ENCODE measurements at regions not wholly inside any gene's neighbourhood (a gene's known extent, or its start where the extent isn't known, plus 50 kb on each side); places are given as distances from the start of the nearest gene placed in this dataset.
A peak's percentile ranks its signal among the peaks of the same experiment; 100 is the strongest.

- DNase-seq, result no peak
- in situ Hi-C loops (cut with HindIII; ENCODE audit: low pct_ligation_motif_present, low pct_unique_long_range_greater_than_20kb, low sequenced_read_pairs), result no loop called here
These were observed 163.7 kb upstream of the NDUFV2 start for GRCh38 chr18:8938817-8939216.

- in situ Hi-C loops (cut with HindIII; ENCODE audit: low pct_ligation_motif_present, low pct_unique_long_range_greater_than_20kb, low sequenced_read_pairs), result no loop called here
- no peak for DNase-seq
These were observed 160.2 kb upstream of the NDUFV2 start for GRCh38 chr18:8942021-8942908.

DNA sequence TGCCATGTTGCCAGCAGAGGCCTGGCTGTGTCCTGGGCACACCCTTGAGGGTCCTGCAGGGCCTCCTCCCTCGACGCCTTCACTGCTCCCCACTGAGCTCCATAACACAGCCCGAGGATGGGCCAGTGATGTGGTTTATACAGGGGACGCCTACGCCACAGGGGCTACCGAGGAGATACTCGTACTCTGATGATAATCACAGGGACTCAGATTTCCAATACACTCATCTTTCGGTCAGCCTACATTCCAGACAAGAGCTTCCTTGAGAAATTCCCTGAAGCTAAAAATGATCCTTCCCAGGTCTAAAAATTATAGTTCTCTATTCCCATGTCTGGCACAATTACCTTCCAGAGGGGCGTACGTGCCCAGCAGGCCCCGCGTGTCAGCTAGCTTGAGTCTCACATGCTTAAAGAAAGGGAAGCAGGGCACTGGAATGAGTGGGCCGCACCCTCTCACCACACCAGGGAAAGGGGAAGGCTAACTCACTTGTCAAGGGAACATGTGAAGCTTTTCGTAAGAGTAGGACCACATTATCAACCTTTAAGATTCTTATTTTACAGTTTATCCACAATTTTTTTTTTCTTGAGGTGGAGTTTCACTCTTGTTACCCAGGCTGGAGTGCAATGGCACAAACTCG lies 159.5 kb upstream of the NDUFV2 start:
- no peak for DNase-seq
- in situ Hi-C loops (cut with HindIII; ENCODE audit: low pct_ligation_motif_present, low pct_unique_long_range_greater_than_20kb, low sequenced_read_pairs), result no loop called here

- peak; percentile 12 for DNase-seq
- in situ Hi-C loops (cut with HindIII; ENCODE audit: low pct_ligation_motif_present, low pct_unique_long_range_greater_than_20kb, low sequenced_read_pairs), result no loop called here
These were observed 158.3 kb upstream of the NDUFV2 start for GRCh38 chr18:8943900-8944870.

DNA sequence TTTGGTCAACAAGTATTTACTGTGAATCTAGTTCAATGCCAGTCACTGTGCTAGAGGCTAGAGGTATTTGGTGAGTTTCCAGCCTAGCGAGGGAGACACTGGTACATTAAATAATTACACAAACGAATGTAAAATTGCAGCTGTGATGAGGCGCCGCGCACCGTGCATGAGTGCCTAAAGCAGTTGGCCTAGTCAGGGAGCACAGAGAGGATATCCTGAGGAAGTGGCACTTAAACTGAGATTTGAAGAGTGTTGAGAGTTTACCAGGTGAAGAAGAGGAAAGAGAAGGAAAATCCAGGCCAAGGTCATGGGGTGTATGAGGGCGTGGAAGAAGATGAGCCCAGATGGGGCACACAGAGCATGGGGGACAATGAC lies 157.6 kb upstream of the NDUFV2 start:
- no peak for DNase-seq
- in situ Hi-C loops (cut with HindIII; ENCODE audit: low pct_ligation_motif_present, low pct_unique_long_range_greater_than_20kb, low sequenced_read_pairs), result no loop called here

DNA sequence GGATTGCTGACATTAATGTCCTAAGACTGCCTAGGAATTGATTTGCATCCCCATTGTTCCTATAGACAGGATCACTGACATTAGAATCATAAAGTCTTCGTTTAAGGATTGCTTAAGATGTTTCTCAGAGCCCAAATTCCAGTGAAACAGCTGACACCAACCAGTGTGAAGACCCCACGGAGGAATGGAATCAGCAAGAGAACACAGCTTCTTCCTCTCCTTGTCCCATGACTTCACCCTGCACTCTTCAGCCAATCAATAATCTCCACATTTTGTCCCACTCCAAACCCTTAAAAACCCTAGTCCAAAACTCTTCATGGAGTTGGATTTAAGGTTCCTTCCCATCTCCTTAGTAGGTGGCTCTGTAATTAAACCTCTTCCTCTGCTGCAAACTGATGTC lies 157.0 kb upstream of the NDUFV2 start:
- in situ Hi-C loops (cut with HindIII; ENCODE audit: low pct_ligation_motif_present, low pct_unique_long_range_greater_than_20kb, low sequenced_read_pairs), result no loop called here

DNA sequence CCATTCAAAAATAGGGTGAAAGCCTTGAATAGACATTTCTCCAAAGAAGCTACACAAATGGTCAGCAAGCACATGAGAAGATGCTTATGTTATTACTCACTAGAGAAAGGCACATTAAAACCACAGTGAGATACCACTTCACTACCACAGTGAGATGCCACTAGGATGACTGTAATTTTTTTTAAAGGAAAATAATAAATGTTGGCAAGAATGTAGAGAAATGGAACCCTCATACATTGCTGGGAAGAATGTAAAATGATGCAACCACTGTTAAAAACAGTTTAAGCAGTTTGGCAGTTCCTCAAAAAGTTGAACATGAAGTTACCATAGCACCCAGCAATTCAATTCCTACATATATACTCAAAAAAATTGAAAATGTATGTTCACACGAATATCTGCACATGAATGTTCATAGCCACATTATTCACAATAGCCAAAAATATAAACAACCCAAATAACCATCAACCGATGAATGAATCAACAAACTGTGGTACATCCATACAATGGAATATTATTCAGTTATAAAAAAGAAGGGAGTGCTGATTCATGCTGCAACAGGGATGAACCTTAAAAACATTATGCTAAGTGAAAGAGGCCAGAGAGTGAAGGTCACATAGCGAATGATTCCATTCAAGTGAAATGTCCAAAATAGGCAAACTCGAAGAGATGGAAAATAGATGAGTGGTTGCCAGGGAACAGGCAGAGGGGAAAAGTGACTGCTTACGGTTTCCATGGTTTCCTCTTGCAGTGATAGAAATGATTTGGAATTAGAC lies 156.2 kb upstream of the NDUFV2 start:
- DNase-seq, result peak; percentile 76
- in situ Hi-C loops (cut with HindIII; ENCODE audit: low pct_ligation_motif_present, low pct_unique_long_range_greater_than_20kb, low sequenced_read_pairs), result no loop called here

More for the DNA sequence above, 157.0 kb upstream of the NDUFV2 start:
- no peak for DNase-seq

GRCh38 chr18:8947566-8947965 lies 154.9 kb upstream of the NDUFV2 start:
- in situ Hi-C loops (cut with HindIII; ENCODE audit: low pct_ligation_motif_present, low pct_unique_long_range_greater_than_20kb, low sequenced_read_pairs), result no loop called here
- no peak for DNase-seq

DNA sequence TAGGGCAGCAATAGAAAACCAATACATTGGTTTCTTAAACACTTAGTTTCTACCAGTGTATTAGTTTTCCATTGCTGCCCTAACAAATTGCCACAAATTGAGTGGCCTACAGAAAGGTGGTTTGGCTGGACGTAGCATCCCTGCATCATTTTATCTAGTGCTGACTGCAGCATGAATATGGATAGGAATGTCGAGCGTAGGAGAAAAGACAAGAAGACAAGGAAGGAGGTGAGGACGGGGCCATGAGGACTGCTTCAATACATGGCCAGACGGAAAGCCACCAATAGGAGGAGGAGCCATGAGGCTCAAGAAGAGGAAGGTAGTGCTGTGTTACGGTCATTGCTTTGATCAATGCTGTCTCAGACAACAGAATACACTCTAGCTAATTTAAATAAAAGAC lies 154.5 kb upstream of the NDUFV2 start:
- no peak for DNase-seq
- in situ Hi-C loops (cut with HindIII; ENCODE audit: low pct_ligation_motif_present, low pct_unique_long_range_greater_than_20kb, low sequenced_read_pairs), result no loop called here

DNA sequence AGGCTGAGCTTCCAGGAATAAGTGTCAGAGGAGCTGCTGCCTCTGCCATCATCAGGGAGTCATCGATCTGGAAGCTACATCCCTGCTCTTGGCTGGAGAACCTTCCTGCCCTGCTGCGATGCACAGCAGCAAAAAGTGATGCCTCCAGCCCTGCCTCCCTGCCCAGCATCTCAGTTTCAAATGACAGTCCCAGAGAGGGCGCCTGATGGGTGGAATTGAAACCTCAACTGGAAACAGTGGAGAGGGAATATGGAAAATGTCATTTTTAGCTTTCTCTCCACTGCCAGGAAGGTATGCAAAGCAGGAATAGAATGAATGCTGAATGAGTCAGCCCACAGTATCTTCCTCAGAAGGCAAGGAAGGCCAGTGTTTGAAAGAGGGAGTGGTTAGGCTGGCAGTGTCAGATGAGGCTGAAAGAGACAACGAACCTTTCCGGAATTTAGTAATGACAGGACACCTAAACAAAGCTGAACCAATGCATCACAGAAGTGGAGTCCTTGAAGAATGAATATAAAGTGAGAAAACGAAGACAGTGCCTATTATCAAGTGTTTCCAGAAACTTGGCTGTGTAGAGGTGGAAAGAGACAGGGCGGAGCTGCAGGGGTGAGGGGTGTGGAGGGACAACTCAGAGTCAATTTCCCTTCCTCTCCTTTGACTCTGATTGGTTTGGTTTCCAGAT lies 153.9 kb upstream of the NDUFV2 start:
- DNase-seq, result peak; percentile 85
- in situ Hi-C loops (cut with HindIII; ENCODE audit: low pct_ligation_motif_present, low pct_unique_long_range_greater_than_20kb, low sequenced_read_pairs), result no loop called here

DNA sequence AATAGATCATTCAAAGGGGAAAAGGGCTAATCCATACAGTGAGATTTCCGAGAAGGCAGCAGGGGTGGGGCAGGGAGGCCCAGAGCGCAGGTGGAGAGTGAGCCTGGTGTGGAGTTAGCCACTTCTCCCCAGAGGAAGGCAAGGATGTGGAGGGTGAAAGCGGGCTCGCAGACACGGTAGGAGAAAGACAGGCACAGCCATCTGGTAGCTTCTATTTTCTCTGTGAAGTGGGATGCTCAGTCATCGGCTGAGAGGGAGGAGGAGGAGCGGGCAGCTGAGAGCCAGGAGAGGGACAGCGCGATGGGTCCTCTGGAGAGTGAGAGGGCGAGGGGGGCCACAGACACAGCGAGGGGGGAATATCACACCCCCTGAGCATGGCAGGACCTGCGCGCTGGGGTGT lies 153.3 kb upstream of the NDUFV2 start:
- DNase-seq, result peak; percentile 57
- in situ Hi-C loops (cut with HindIII; ENCODE audit: low pct_ligation_motif_present, low pct_unique_long_range_greater_than_20kb, low sequenced_read_pairs), result no loop called here

GRCh38 chr18:8951491-8951890 lies 151.0 kb upstream of the NDUFV2 start:
- no peak for DNase-seq
- in situ Hi-C loops (cut with HindIII; ENCODE audit: low pct_ligation_motif_present, low pct_unique_long_range_greater_than_20kb, low sequenced_read_pairs), result no loop called here

DNA sequence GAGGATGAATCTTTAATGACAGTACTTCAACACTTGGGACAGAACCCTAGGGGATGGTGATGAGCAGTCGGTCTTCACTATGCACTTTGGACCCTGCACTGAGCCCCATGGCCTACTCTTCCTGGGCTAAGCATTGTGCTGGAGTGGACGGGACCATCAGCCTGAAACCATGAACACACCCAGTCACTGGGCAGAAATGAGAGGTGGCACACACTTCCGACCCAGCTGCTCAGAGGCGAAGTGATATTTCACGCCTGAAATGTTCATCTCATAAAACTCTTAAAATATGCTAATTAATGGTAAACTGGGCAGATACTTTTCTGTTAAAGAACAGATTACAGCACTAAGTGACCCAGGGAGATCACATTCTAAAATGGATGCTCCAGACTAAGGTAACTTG lies 150.3 kb upstream of the NDUFV2 start:
- no peak for DNase-seq
- in situ Hi-C loops (cut with HindIII; ENCODE audit: low pct_ligation_motif_present, low pct_unique_long_range_greater_than_20kb, low sequenced_read_pairs), result no loop called here

DNA sequence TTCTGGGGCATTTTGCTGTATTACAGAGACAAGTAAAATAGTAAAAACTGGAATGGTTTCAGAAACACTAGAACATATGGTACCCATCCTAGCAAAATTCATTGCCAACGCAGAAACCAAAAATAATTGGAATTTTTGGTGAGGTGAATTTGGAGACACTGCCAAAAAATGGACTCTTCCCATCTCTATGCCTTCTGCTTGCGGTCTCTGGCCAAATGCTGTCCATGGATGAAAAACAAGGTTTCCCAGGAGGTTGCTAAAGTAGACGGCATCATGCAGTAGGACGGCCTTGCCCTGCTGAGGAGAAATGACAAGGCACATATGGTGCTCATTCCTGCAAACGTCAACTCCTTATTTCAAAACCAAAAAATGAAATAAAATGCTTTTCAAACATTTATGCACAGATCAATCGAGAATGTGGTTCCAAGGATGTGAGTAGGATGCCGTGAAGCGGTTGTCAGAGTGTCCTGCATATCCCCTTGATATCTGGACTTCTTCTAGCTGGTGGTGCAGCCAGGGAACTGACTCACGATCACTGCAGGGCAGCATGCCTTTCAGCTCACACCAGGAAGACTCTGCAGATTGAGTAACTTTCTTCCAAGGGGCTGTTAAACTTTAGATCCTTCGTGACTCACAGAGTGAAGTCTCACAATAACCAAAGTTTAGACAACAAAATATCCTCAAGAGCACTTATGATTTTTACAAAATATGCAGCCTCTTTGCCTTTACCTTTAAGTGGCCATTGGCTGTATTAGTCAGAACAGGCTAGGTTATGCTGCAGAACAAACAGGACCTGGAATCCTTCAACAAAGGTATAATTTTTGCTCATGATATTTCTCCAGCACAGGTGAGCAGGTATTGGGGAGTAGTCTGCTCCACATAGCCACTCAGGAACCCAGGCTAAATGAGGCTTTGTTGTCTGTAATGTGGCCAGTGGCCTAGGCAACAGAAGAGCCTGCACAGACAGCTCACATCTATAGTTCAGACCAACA lies 149.4 kb upstream of the NDUFV2 start:
- no peak for DNase-seq
- in situ Hi-C loops (cut with HindIII; ENCODE audit: low pct_ligation_motif_present, low pct_unique_long_range_greater_than_20kb, low sequenced_read_pairs), result no loop called here

DNA sequence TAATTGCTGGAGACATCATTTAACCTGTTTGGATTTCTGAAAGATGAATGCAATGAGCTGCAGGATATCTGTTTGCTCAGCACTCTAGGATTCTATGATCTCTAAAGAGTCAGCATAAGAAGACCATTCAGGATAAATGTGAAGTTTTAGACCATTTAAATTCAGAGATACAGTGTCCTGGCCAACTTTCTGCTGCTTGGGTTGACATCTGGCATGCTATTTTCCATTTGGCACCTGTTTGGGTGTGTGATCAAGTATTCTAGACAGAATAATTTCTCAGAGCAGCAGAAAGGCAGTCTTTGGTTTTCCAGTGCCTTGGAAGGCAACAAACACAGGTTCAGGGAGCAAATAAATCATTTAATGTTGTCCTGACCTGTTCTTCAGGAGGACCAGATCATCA lies 144.8 kb upstream of the NDUFV2 start:
- in situ Hi-C loops (cut with HindIII; ENCODE audit: low pct_ligation_motif_present, low pct_unique_long_range_greater_than_20kb, low sequenced_read_pairs), result no loop called here
- no peak for DNase-seq

DNA sequence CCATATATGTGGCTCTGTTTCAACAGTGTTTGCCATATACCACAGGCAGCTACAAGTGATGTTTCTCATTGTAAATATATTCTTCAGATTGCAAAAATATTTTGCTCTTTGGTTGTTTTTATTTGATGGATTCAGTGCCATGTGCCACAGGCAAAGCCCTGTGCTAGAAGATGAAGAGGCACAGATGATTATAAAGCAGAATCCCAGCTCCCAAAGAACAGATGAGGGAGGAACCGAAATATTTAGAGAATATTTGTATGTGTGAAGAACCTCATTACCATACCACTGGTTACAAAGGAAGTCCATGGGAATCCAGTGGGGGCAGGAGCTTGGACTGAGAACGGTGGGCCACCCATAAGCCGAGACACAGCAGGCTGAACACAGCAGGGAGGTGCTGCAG lies 143.8 kb upstream of the NDUFV2 start:
- DNase-seq, result no peak
- in situ Hi-C loops (cut with HindIII; ENCODE audit: low pct_ligation_motif_present, low pct_unique_long_range_greater_than_20kb, low sequenced_read_pairs), result no loop called here

Measured in ACHN (cell line).